DMS114 treated with DMSO at 0.1 percent for 48 hours (cell line): ENCODE measurements at regions not wholly inside any gene's neighbourhood (a gene's known extent, or its start where the extent isn't known, plus 50 kb on each side); places are given as distances from the start of the nearest gene placed in this dataset.

Source experiments
- DNase-seq: peaks from one replicate; lab custom pipeline; 2025; ENCODE audit not compliant: unreplicated experiment; lab: John Stamatoyannopoulos, UW

DNA sequence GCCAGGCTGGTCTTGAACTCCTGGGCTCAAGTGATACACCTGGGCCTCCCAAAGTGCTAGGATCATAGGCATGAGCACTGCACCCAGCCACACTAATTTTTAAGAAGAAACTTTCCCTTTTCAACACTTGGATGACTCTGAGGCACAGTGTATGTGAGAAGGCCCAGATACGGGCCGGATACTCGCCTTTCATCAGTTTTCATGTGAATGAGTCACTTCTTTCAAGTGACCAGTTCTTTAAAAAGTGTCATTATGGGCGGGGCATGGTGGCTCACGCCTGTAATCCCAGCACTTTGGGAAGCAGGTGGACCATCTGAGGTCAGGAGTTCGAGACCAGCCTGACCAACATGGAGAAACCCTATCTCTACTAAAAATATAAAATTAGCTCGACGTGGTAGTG is 120.8 kb downstream of the CTTN start:
- DNase-seq: no peak

DNA sequence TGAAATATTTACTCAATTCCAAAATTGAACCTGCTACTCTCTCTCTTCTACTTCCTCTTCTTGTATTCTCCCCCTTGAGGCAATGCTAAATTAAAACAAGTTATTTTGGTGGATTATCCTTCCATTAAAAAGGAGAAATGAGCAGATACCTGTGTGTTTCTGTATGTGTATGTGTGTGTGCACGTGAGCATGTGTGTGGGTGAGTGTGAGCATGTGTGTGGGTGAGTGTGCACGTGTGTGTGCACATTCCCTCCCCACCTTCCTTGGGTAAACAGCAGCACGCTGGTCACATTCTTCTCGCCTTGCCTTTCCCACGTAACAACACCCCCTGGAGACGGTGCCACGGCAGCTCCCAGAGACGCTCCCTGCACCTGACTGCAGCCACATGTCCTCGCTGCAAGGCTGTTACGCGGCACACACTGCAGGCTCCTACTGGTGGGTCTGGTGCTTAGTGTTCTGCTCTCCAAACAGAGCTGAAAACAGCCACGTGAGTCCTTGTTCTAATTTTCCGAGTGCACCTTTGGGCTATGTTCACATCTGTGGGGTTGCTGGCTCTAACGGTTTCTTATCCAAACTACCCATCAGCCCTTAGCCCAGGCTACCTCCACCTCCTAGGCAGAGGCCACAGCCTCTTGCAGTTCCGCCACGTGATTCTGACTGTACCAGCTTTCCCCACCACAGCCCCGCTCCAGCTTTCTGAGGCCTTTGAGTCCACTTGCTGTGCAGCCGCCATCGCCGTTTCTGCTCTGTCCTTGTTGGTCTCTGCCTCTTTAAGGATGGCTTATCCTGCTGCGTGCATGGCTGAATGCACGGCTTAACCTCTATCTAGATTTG is 123.4 kb downstream of the CTTN start:
- DNase-seq: no peak

DNA sequence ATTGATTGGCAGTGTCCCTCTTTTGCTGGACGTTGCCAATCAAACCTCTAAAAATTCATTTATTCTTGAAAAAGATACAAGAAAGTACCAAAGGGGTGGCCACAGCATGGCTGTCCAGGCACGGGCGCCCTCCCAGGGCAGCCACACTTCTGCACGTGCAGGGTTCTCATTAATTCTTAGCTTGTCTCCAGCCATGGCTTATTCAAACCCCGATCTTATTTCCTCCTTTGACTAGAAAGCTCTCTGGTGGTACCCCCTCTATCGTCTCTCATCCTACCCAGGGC is 123.9 kb downstream of the CTTN start:
- DNase-seq: no peak

DNA sequence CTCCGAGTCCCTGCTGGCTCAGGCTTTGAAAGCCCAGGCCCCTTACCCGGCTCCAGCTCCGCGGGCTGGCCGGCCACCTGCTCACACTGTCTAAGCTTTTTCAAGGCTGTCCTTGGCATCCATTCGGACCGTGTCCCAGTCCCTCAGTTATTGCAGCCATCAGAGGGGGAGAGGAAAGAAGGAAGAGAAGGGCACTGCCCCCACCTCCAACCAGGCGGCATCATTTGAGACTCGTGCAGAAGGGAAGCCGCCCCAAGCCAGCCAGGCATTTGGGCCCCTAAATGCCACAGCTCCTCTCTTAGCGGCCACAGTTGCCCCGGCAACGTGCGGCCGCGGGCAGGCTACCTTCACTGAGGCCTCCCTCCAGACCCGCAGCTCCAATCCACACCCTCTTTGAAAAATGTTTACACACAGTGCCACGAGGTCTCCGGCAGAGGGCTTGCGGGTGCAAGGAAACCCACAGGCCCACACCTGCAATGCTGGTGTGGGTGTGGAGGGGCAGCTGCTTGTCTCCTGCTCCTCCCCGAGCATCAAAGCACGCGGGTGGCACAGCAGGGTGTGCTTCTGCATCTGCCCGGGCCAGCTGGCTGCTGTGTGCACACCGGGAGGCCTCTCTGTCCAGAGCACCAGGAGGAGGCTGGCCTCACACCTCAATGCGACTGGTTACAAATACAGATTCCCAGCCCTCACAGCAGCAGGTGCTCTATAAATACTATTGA is 124.4 kb downstream of the CTTN start:
- DNase-seq: no peak

DNA sequence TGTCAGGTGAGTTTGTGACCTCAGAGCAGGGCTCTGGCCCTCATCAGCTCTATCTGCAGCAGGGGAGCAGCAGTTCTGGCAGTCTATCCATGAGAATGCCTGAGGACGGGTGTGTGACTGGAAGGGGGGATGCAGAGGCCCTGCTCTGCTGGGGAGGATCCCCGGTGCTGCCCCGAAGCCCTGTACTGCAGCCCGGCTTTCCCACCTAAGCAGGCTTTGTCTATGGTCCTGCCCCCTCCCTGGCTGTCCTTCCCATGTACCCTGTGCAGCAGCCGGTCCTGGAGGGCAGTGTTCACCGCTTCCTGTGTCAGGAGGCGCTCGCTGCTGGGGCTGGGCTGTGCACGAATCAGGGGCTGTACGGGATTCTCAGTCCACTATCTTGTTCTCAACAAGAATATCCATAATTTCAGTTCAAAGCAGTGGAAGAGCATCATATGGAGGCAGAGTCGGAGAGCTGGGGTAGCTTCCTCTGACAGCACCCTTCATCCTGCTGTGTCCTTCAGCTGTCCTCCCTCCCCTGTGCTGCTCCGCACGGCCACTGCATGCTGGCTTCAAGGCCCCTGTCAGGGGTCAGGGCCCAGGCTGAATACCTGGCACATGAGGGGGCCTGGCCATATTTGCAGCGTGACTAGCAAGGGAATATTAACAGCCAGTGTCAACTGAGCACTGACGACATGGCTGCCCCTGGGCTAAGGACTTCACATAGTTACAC is 125.2 kb downstream of the CTTN start:
- no peak for DNase-seq

DNA sequence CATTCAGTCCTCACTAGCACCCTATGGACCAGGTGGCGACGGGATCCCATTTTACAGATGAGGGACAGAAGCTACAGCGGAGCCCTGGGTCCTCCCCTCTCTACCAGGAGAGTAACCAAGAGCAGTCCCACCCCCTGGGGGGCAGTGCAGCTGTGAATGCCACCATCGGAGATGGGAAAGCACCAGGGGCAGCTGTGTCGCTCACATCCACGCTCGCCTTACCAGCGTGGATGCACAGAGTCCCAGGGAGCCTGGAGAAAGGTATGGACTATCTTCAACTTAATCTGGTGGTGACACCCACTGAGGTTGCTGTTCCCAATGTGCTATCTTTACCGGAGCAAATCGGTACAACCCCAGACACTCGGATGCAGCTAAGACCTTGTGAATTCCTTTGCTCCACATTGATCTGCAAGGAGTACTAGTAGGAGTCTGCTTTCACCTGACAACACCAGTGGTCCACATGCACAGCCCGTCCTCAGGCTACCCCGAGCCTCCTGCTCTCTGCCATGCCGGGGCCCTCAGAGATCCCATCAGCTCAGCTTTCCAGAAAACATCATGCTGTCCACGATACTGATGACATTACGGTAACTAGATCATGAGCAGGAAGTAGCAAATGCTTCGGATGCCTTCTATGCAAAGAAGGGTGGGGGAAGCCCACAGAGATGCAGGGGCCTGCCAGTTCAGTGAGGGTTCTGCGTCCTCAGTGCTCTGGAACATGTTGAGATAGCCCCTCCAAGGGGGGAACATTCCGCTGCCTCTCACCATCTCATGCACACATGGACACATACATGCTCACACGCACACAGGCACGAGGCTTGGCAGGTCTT is 126.0 kb downstream of the CTTN start:
- DNase-seq: no peak

DNA sequence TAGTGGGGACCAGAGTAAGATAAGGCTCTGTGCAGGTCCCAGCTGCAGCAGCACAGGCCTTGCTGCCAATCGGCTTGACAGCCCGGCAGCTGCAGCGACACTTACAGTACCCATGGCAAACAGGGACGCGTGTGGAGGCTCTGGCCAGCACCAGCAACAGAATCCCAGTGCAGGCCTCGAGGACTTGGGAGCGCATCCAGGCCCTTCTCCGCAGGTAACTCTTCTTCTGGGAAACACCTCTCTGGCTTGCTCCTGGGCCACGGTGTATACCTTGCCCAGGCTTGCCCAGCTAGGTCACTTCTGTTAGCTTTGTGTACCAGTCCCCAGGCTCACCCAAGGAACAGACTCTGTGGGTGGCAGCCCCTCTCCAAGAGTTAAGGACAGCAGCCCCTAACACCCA is 126.7 kb downstream of the CTTN start:
- DNase-seq: no peak

DNA sequence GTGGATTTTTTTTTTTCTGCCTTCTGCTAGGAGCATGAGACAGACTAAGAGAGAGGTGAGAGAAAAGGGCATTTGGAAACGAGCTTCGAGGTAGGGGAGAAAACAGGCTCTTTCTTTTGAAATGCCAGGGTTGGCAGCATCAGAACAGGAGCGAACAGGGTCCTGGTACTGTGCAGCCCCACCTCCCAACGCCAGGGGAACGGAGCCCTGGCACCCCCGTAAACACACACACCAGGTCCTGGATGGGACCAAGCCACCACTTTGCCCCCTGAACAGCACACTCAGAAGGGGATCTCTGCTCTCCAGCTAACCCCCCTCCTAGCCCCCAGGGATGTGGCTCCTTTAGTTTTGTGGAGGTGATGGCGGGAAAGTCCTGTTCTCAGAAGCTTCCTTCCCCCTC is 127.1 kb downstream of the CTTN start:
- DNase-seq: no peak

DNA sequence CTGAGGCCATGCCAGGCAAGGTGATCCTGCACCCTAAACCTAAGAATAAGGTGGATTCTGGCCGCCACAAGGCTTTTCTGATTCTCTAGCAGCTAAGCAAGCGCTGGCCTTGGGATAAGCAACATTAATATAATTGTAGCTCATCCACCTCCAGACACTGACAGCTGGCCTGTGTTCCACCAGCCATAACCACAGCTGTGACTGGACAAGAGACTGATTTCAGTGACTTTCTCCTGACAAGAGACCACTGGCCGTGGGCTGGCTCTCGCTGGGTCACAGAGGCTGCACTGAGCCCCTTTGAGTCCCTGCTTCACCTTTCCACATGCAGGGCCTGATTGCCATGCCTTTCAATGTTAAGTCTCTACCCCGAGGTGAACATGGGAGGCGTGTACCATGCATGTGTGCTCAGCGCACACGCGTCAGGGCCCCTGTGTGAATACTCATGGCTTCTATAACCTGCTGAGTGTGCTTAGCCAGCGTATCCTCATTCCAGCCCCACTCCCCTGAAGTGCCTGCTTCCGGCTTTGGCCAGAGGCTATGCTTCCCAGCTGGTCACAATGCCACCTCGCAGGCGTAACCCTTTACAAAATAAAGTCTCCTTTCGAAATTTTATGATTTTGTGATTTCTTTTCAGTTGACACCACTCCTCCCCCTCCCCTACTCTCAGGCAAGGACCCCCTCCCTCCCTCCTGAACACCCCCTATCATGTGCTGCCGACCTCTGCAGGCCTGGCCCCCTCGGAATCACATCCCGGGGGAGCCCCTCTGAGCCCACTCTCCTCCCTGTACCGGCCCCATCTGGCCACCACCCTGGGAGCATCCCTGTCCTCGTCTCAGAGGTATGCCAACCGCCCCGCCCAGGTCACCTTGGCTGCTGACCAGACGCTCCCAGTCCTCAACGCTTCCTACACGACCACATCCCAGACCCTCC is 128.1 kb downstream of the CTTN start:
- DNase-seq: no peak

DNA sequence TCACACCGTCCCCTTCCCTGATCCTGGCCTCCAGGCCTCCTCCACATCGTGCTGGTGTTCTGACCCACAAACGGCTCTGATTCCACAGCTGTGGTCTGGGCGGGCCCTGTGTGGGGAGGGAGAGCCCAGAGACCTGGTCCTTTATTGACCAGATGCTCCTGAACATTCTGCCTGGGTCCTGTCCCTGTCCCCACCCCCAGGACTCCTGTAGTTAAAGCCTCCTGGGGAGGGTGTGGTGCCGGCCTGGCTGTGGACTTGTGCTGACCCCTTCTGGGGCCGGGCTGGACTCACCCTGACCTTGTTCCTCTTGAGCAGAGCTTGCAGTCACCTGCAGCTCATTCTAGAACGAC is 128.7 kb downstream of the CTTN start:
- DNase-seq: no peak

DNA sequence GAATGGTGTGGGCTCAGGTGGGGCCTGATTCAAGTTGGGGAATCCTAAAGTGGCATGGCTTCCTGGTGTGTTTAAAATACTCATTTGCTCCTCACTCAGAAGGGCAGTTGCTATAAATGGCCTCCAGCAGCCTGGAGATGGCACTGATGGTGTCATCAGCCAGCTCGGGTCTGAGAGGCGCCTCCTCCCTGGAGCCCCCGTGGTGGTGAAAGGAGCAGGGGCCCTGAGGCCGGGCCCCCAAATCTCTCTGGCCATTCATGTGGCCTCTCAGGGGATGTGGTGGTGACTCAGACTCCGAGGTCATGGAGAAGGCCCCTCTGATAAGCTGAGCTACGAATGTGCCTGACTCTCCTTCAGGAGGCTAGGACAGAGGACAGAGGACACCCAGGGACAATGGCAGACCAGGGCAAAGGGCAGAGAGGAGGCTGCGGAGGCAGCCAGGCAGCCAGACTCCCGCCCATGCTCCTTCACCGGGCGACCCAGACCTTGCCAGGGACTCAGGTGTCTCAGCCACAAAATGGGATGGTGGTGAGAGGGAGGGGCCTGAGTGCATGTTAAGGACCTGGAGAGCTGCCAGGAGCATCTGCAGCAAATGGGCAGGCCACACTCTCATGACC is 129.2 kb downstream of the CTTN start:
- no peak for DNase-seq

DNA sequence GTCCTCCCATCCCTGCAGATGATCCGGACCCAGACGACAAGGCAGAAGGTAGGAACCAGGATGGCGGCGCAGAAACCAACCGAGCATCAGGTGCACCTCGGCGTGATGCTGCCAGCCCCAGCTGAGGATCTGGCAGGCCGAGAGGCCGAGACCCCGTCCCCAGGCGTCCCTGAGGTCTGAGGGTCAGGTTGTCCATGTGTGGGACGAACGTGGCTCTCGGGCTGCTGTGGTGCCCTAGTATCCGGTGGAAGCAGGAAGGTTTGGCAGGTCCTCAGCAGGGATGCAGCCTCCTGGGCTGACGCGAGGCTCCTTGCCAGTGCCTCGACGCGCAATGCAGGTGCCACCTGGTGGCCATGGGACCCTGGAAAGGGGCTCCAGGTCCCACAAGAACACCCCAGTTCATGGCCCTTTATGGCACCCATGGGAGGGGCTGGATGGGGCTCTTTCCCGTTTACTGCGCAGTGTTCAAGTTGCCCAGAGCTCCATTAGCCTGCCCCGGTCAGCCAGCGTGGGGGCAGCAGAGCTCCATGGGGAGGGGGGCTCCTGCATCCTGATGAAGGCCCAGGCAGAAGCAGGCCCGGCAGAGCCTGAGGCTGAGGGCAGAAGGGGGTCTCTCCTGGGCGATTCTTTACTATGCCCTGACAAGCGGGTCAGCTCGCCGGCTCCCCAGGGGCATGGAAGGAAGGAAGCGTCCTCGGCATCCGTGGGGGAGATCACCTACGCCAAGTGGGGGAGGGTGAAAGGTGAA is 129.9 kb downstream of the CTTN start:
- no peak for DNase-seq

DNA sequence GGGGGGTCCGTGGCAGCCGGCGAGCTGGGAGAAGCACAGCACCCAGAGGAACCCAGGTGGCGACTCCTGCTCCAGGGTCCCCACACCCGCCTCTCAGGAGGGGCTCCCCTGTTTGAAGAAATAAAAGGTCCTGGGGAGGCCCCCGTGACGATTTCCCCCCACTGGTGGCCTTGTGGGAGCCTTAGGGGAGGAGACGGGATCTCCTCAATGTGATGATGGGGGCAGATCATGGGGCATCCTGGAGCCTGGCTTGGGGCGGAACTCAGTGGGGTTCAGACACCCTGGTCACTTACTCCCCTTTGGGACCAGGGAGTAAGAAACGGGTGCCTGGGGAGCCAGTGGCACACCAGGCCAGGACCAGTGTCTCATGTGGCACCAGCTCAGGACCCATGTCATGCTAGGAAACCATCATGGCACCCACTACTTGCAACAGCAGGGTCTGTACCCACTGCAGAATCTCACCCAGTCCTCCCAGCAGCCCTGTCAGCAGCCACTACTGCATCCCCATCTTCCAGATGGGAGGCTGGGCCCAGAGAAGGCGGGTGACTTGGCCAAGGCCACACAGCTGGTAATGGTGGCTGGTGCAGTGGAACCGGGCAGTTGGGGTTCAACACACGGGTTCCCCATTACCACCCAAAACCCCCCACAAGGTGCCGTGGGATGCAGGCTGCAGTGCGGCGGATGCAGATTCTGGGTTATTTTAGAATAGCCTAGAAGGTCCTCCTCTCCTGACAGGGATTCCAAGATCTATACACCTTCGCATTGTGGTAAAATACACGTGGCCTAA is 130.7 kb downstream of the CTTN start:
- DNase-seq: no peak

DNA sequence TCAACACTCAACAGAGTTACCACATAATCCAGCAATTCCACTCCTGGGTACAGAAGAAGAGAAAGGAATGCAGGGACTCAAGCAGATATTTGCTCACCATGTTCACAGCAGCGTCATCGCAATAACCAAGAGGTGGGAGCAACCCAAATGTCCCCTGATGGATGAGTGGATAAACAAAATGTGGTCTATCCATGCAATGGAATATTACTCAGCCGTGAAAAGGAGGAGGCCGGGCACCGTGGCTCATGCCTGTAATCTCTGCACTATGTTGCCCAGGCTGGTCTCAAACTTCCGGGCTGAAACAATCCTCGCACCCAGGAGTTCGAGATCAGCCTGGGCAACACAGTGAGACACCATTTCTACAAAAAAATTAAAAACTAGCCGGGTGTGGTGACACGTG is 131.7 kb downstream of the CTTN start:
- no peak for DNase-seq

DNA sequence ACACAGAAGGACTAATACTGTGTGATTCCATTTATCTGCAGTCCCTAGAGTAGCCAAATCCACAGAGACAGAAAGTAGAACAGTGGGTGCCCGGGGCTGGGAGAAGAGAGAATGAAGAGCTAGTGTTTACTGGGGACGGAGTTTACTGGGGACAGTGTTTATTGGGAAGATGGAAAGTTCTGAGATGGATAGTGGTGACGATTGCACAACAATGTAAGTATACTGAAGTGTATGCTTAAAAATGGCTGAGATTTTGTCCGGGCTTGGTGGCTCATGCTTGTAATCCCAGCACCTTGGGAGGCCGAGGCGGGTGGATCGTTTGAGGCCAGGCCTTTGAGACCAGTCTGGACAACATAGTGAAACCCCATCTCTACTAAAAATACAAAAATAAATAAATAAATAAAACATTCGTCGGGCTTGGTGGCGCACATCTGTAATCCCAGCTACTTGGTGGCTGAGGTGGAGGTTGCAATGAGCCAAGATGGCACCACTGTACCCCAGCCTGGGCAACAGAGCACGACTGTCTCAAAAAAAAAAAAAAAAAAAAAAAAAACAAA is 132.4 kb downstream of the CTTN start:
- no peak for DNase-seq

DNA sequence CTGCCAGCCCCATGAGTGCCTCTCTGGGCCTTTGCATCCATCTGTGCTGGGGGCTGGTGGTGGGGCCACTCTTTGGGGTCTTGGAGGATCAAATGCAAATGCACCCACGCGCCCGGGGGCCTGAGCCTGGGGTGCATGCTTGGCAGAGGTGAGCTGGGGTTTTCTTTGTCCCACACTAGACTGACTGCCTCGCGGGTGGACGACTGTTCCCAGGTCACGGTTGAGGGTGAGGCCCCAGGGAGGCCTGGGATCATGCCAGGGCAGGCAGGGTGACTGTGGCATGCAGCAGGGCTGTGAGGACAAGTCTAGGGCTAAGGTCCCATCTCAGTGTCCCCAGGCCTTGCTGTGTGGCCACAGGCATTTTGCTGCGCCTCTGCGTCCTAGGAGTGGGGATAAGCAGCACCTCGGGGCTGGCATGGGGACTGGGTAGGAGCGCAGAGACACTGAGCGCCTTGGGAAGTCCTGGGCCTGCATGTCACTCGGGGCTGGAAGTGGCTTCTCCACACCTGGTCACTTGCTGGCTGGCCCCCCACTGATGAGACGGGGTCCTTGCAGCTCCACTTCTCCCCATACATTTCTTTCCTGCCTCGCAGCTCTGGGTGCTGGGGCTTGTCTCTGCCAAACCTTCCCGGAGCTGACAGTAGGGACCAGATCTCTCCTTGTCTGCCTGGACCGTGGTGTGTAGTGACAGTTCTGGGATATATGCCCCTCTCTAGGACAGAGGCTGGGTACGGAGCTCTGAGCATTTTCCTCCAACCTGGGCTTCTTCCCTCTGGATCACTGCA is 133.1 kb downstream of the CTTN start:
- DNase-seq: no peak

DNA sequence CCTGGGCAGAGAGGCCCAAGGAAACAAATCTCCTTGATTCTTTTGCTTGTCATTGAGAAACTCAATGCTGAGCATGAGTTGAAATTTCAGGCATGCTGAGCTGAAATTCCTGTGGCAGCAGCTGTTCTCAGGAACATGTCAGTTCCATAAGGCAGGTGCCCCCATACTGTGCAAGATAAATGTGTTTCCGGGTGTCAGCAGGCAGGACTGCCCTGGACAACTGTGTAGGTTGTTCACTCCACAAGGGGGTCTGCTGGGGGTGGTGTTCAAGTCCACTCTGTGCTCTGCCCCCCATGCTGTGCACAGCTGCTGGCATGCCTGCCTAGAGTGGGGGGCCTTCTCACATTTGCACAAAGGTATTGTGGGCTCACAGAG is 133.7 kb downstream of the CTTN start:
- no peak for DNase-seq
